Loucy (cell line): ENCODE measurements at regions not wholly inside any gene's neighbourhood (a gene's known extent, or its start where the extent isn't known, plus 50 kb on each side); places are given as distances from the start of the nearest gene placed in this dataset.

Experiments used
- EZH2phosphoT487 ChIP-seq: fragments of 200-600 bp; IDR thresholded peaks from 2 replicates; pipeline ENCODE4 v1.6.1; 2018; ENCODE audit warnings: antibody characterized with exemption, mild to moderate bottlenecking, moderate library complexity, borderline replicate concordance
- TF ChIP-seq, protein P1 (sequence below): fragments of 200-600 bp; sonication (generic); conservative IDR thresholded peaks from 2 replicates; pipeline ENCODE4 v1.5.1; 2014; ENCODE audit warnings: mild to moderate bottlenecking, antibody characterized with exemption, low read length

DNA sequence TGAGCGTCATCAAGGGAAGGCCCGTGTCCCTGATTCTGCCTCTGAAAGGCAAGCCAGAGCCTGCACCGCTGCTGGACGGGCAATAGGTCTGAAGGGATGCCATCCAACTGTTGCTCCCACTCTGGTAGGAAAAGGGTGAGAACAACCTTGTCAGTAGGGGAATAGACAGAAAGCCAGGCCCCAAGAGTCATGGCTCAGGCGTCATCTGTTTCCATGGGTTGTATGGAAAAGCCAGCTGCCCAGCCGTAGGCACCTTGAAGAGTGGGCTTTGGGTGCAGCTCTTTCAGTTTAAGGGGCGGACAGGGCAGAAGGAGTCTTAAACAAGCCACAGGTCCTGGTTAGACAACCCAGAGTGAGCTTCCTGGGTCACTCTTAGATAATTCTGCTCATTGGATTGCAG is 66.5 kb downstream of the RNF6 start:
- TF ChIP-seq, protein P1, sequence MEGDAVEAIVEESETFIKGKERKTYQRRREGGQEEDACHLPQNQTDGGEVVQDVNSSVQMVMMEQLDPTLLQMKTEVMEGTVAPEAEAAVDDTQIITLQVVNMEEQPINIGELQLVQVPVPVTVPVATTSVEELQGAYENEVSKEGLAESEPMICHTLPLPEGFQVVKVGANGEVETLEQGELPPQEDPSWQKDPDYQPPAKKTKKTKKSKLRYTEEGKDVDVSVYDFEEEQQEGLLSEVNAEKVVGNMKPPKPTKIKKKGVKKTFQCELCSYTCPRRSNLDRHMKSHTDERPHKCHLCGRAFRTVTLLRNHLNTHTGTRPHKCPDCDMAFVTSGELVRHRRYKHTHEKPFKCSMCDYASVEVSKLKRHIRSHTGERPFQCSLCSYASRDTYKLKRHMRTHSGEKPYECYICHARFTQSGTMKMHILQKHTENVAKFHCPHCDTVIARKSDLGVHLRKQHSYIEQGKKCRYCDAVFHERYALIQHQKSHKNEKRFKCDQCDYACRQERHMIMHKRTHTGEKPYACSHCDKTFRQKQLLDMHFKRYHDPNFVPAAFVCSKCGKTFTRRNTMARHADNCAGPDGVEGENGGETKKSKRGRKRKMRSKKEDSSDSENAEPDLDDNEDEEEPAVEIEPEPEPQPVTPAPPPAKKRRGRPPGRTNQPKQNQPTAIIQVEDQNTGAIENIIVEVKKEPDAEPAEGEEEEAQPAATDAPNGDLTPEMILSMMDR = no peak
- TF ChIP-seq EZH2phosphoT487 = no peak
